ENCODE measurements at regions not wholly inside any gene's neighbourhood (a gene's known extent, or its start where the extent isn't known, plus 50 kb on each side); places are given as distances from the start of the nearest gene placed in this dataset.
"Not testable (repeated sequence)": the region's sequence is repeated elsewhere in the genome, so short reads cannot be mapped to it uniquely, and the experiment has no call there.

GRCh38 chr4:30117433-30117832, 602.7 kb upstream of the PCDH7 start:
- TF ChIP-seq ZFX (IDR thresholded peaks at IDR 0.05) (no peak), CTCF (conservative IDR thresholded peaks at IDR 0.05) (no peak)
- H3K27ac ChIP-seq, result no peak overlapping the region

- no peak overlapping the region for H3K27ac ChIP-seq
- TF ChIP-seq ZFX (IDR thresholded peaks at IDR 0.05) (no peak), CTCF (conservative IDR thresholded peaks at IDR 0.05) (no peak)
Measured at GRCh38 chr4:30122711-30123110, 597.5 kb upstream of the PCDH7 start.

GRCh38 chr4:30124621-30125020, 595.5 kb upstream of the PCDH7 start:
- not testable (repeated sequence) for H3K27ac ChIP-seq

- H3K27ac ChIP-seq, result no peak overlapping the region
- TF ChIP-seq ZFX (IDR thresholded peaks at IDR 0.05) (no peak), CTCF (conservative IDR thresholded peaks at IDR 0.05) (no peak)
Measured at GRCh38 chr4:30125868-30126267, 594.3 kb upstream of the PCDH7 start.

- no peak for TF ChIP-seq CTCF (conservative IDR thresholded peaks at IDR 0.05)
- no peak for TF ChIP-seq ZFX (IDR thresholded peaks at IDR 0.05)
- H3K27ac ChIP-seq, result no peak overlapping the region
Measured at GRCh38 chr4:30126351-30126750, 593.8 kb upstream of the PCDH7 start.

GRCh38 chr4:30148828-30149227, 571.3 kb upstream of the PCDH7 start:
- not testable (repeated sequence) for H3K27ac ChIP-seq

GRCh38 chr4:30149539-30149938, 570.6 kb upstream of the PCDH7 start:
- not testable (repeated sequence) for H3K27ac ChIP-seq

- TF ChIP-seq CTCF (conservative IDR thresholded peaks at IDR 0.05) (no peak), ZFX (IDR thresholded peaks at IDR 0.05) (no peak)
- no peak overlapping the region for H3K27ac ChIP-seq
Measured at GRCh38 chr4:30153427-30153826, 566.7 kb upstream of the PCDH7 start.

- H3K27ac ChIP-seq, result no peak overlapping the region
- TF ChIP-seq CTCF (conservative IDR thresholded peaks at IDR 0.05), result no peak
Measured at GRCh38 chr4:30160140-30160539, 560.0 kb upstream of the PCDH7 start.

Measured in C4-2B (cell line).